H9 (cell line): ENCODE measurements at regions not wholly inside any gene's neighbourhood (a gene's known extent, or its start where the extent isn't known, plus 50 kb on each side); places are given as distances from the start of the nearest gene placed in this dataset.

Experiments
- DNase-seq: peaks from one replicate; pipeline ENCODE4 v3.0.0-alpha.2; 2017
- H2AFZ ChIP-seq: one replicate; pipeline ENCODE4 v1.6.1; 2013; ENCODE audit warnings: mild to moderate bottlenecking, low read length, control low read depth, moderate library complexity
- H2AK5ac ChIP-seq: 2 replicates; pipeline ENCODE4 v1.6.1; 2013; ENCODE audit warnings: low read length, control low read depth, mixed read lengths; ENCODE audit not compliant: insufficient read length
- H2BK120ac ChIP-seq: one replicate; pipeline ENCODE4 v1.6.1; 2013; ENCODE audit warnings: low read depth, mild to moderate bottlenecking, low read length, control low read depth, inconsistent platforms; ENCODE audit not compliant: poor library complexity, severe bottlenecking
- H2BK12ac ChIP-seq: 2 replicates; pipeline ENCODE4 v1.6.1; 2013; ENCODE audit warnings: low read length, control low read depth, mixed read lengths, low read depth; ENCODE audit not compliant: insufficient read length
- H2BK15ac ChIP-seq: 2 replicates; pipeline ENCODE4 v1.6.1; 2013; ENCODE audit warnings: low read depth, low read length, control low read depth
- H2BK20ac ChIP-seq: one replicate; pipeline ENCODE4 v1.6.1; 2013; ENCODE audit warnings: low read depth, mild to moderate bottlenecking, low read length, control low read depth, inconsistent platforms; ENCODE audit not compliant: poor library complexity, severe bottlenecking
- H2BK5ac ChIP-seq: 2 replicates; pipeline ENCODE4 v1.6.1; 2013; ENCODE audit warnings: low read length, control low read depth, mixed read lengths; ENCODE audit not compliant: insufficient read length
- H3K14ac ChIP-seq: 2 replicates; pipeline ENCODE4 v1.6.1; 2013; ENCODE audit warnings: low read length, control low read depth; ENCODE audit not compliant: insufficient read depth
- H3K18ac ChIP-seq: 2 replicates; pipeline ENCODE4 v1.6.1; 2013; ENCODE audit warnings: low read depth, mild to moderate bottlenecking, mixed read lengths, low read length, control low read depth; ENCODE audit not compliant: insufficient read length
- H3K23ac ChIP-seq: 2 replicates; pipeline ENCODE4 v1.6.1; 2013; ENCODE audit warnings: low read length, control low read depth, mixed read lengths, low read depth; ENCODE audit not compliant: insufficient read length
- H3K23me2 ChIP-seq: 2 replicates; pipeline ENCODE4 v1.6.1; 2013; ENCODE audit warnings: low read depth, mild to moderate bottlenecking, mixed read lengths, low read length, control low read depth; ENCODE audit not compliant: insufficient read length, poor library complexity, severe bottlenecking
- H3K27ac ChIP-seq: 2 replicates; pipeline ENCODE4 v1.5.1; 2013; ENCODE audit warnings: low read length, control low read depth, mixed read lengths, low read depth; ENCODE audit not compliant: insufficient read length
- H3K27me3 ChIP-seq: 2 replicates; pipeline ENCODE4 v1.6.1; 2013; ENCODE audit warnings: low read length, control low read depth, inconsistent platforms; ENCODE audit not compliant: insufficient read depth
- H3K4ac ChIP-seq: 2 replicates; pipeline ENCODE4 v1.6.1; 2013; ENCODE audit warnings: low read depth, mild to moderate bottlenecking, control low read depth, inconsistent platforms, low read length, moderate library complexity
- H3K4me1 ChIP-seq: 2 replicates; pipeline ENCODE4 v1.6.1; 2013; ENCODE audit warnings: low read length, control low read depth, inconsistent platforms; ENCODE audit not compliant: insufficient read depth
- H3K4me2 ChIP-seq: 2 replicates; pipeline ENCODE4 v1.6.1; 2013; ENCODE audit warnings: low read length, control low read depth, mixed read lengths; ENCODE audit not compliant: insufficient read length, insufficient read depth
- H3K56ac ChIP-seq: 2 replicates; pipeline ENCODE4 v1.6.1; 2013; ENCODE audit warnings: low read depth, mild to moderate bottlenecking, mixed read lengths, low read length, control low read depth; ENCODE audit not compliant: insufficient read length
- H3K79me1 ChIP-seq: 2 replicates; pipeline ENCODE4 v1.6.1; 2013; ENCODE audit warnings: low read depth, mild to moderate bottlenecking, moderate library complexity, low read length, control low read depth, inconsistent platforms; ENCODE audit not compliant: insufficient read depth, poor library complexity, severe bottlenecking
- H3K79me2 ChIP-seq: 2 replicates; pipeline ENCODE4 v1.6.1; 2013; ENCODE audit warnings: low read length, control low read depth, inconsistent platforms; ENCODE audit not compliant: insufficient read depth
- H3K9ac ChIP-seq: 2 replicates; pipeline ENCODE4 v1.6.1; 2013; ENCODE audit warnings: low read length, control low read depth, mixed read lengths; ENCODE audit not compliant: insufficient read length; ENCODE audit errors: extremely low read depth
- H3K9me3 ChIP-seq: one replicate; pipeline ENCODE4 v1.6.1; 2013; ENCODE audit warnings: low read depth, low read length, inconsistent platforms; ENCODE audit not compliant: control insufficient read depth
- H3T11ph ChIP-seq: one replicate; pipeline ENCODE4 v1.6.1; 2013; ENCODE audit warnings: mild to moderate bottlenecking, low read length, control low read depth, inconsistent platforms
- H4K20me1 ChIP-seq: one replicate; pipeline ENCODE4 v1.6.1; 2013; ENCODE audit not compliant: control insufficient read depth, insufficient read length, insufficient read depth
- H4K5ac ChIP-seq: 2 replicates; pipeline ENCODE4 v1.6.1; 2013; ENCODE audit warnings: low read depth, mild to moderate bottlenecking, mixed read lengths, low read length, control low read depth; ENCODE audit not compliant: insufficient read length
- H4K8ac ChIP-seq: replicated peaks from 2 replicates; pipeline ENCODE4 v1.6.1; 2013; ENCODE audit warnings: low read length, control low read depth, mixed read lengths, low read depth; ENCODE audit not compliant: insufficient read length
- H4K91ac ChIP-seq: 2 replicates; pipeline ENCODE4 v1.6.1; 2013; ENCODE audit warnings: low read depth, mild to moderate bottlenecking, moderate library complexity, mixed read lengths, low read length, control low read depth; ENCODE audit not compliant: insufficient read length
- H3K27ac Mint-ChIP-seq, 3 experiments: 2 replicates in 2 of 3; 3 replicates in 1 of 3; pipeline ENCODE4 v1.8.0; 2020 to 2021; ENCODE audit warnings: mixed read lengths in 3 of 3, mild to moderate bottlenecking in 1 of 3, moderate library complexity in 1 of 3
- H3K27me3 Mint-ChIP-seq: 2 replicates; pipeline ENCODE4 v1.8.0; 2021; ENCODE audit warnings: low read depth, mild to moderate bottlenecking, moderate library complexity, mixed read lengths
- H3K36me3 Mint-ChIP-seq, 3 experiments: 2 replicates in 2 of 3; 3 replicates in 1 of 3; pipeline ENCODE4 v1.8.0; 2020 to 2021; ENCODE audit warnings: low read depth in 3 of 3, mixed read lengths in 3 of 3; ENCODE audit not compliant: insufficient read depth in 1 of 3
- H3K4me1 Mint-ChIP-seq, 2 experiments: 2 replicates each; pipeline ENCODE4 v1.8.0; 2020; ENCODE audit warnings: mixed read lengths in 2 of 2
- H3K4me3 Mint-ChIP-seq, 2 experiments: 2 replicates in 1 of 2; 3 replicates in 1 of 2; pipeline ENCODE4 v1.8.0; 2020 to 2021; ENCODE audit warnings: mild to moderate bottlenecking in 2 of 2, mixed read lengths in 2 of 2, moderate library complexity in 1 of 2
- H3K9me3 Mint-ChIP-seq, 2 experiments: 2 replicates in 1 of 2; 3 replicates in 1 of 2; pipeline ENCODE4 v1.8.0; 2020; ENCODE audit warnings: mild to moderate bottlenecking in 2 of 2, mixed read lengths in 2 of 2, moderate library complexity in 1 of 2
- WGBS: extraction: QIAGEN DNeasy Blood & Tissue Kit; methylation state at CpG from one replicate; pipeline ENCODE4 v1.1.7; 2013; ENCODE audit warnings: missing lambda C conversion rate, low lambda C conversion rate, mixed read lengths; ENCODE audit not compliant: insufficient read length; ENCODE audit errors: extremely low coverage; 5-methylcytosine and 5-hydroxymethylcytosine counted together
- TF ChIP-seq, protein P1 (sequence below): fragments of 200-600 bp; sonication (generic); conservative IDR thresholded peaks from 3 replicates; pipeline ENCODE4 v1.8.0; 2021; ENCODE audit warnings: antibody characterized with exemption, mild to moderate bottlenecking

DNA sequence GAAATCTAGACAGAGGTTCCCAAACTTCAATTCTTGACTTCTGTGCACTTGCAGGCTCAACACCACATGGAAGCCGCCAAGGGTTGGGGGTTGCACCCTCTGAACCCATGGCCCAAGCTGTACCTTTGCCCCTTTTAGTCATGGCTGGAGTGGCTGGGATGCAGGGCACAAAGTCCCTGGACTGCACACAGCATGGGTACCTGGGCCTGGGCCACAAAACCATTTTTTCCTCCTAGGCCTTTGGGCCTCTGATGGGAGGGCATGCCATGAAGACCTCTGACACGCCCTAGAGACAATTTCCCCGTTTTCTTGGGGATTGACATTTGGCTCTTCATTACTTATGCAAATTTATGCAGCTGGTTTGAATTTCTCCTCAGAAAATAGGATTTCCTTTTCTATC, 342.0 kb downstream of the TPBG start:
- H3K4me1 ChIP-seq = no peaks in the 10 kb centered on the region
- Mint-ChIP-seq H3K36me3 (peaks cover 17 to 32% (median 20%) of the 10 kb centered on the region in 3 experiments), H3K27me3 (no peaks in the 10 kb centered on the region)

More for the DNA sequence above, 342.0 kb downstream of the TPBG start:
- no peak overlapping the region for H4K91ac ChIP-seq
- H3K4ac ChIP-seq = no peak overlapping the region
- no peak overlapping the region for H2AFZ ChIP-seq
- H3K79me2 ChIP-seq = no peaks in the 10 kb centered on the region
- WGBS = no CpG with 5 or more reads among the region's 3 CpGs
- H3T11ph ChIP-seq = no peak overlapping the region
- Mint-ChIP-seq H3K4me1 (peaks cover 5 to 12% of the 10 kb centered on the region in 2 experiments; a peak in 2 of 4 replicates), H3K4me3 (no peak overlapping the region), H3K27ac (no peak overlapping the region), H3K9me3 (peaks cover 25 to 29% of the 10 kb centered on the region in 2 experiments; a peak in 4 of 5 replicates)
- H4K20me1 ChIP-seq = no peaks in the 10 kb centered on the region
- DNase-seq = no peak
- H3K27ac ChIP-seq = no peak overlapping the region
- H2AK5ac ChIP-seq = no peak overlapping the region
- no peak overlapping the region for H2BK15ac ChIP-seq
- no peak overlapping the region for H2BK12ac ChIP-seq
- TF ChIP-seq, protein P1, sequence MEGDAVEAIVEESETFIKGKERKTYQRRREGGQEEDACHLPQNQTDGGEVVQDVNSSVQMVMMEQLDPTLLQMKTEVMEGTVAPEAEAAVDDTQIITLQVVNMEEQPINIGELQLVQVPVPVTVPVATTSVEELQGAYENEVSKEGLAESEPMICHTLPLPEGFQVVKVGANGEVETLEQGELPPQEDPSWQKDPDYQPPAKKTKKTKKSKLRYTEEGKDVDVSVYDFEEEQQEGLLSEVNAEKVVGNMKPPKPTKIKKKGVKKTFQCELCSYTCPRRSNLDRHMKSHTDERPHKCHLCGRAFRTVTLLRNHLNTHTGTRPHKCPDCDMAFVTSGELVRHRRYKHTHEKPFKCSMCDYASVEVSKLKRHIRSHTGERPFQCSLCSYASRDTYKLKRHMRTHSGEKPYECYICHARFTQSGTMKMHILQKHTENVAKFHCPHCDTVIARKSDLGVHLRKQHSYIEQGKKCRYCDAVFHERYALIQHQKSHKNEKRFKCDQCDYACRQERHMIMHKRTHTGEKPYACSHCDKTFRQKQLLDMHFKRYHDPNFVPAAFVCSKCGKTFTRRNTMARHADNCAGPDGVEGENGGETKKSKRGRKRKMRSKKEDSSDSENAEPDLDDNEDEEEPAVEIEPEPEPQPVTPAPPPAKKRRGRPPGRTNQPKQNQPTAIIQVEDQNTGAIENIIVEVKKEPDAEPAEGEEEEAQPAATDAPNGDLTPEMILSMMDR = no peak
- no peak overlapping the region for H4K5ac ChIP-seq
- H3K79me1 ChIP-seq = no peaks in the 10 kb centered on the region
- no peak overlapping the region for H3K56ac ChIP-seq
- H2BK120ac ChIP-seq = no peak overlapping the region
- no peak overlapping the region for H4K8ac ChIP-seq
- no peak overlapping the region for H2BK20ac ChIP-seq
- peaks cover 7% of the 10 kb centered on the region for H3K9me3 ChIP-seq
- no peaks in the 10 kb centered on the region for H3K23me2 ChIP-seq
- H3K23ac ChIP-seq = no peak overlapping the region
- H3K4me2 ChIP-seq = no peak overlapping the region
- no peak overlapping the region for H3K9ac ChIP-seq
- H2BK5ac ChIP-seq = no peak overlapping the region
- H3K18ac ChIP-seq = no peak overlapping the region
- H3K27me3 ChIP-seq = no peaks in the 10 kb centered on the region
- H3K14ac ChIP-seq = no peak overlapping the region
